MM.1S (cell line): ENCODE measurements at regions not wholly inside any gene's neighbourhood (a gene's known extent, or its start where the extent isn't known, plus 50 kb on each side); places are given as distances from the start of the nearest gene placed in this dataset.

Experiments used
- DNase-seq: peaks from one replicate; pipeline ENCODE4 v3.0.0-alpha.2; 2015
- H2AFZ ChIP-seq: fragments of 300-600 bp; sonication (generic); 2 replicates; pipeline ENCODE4 v1.6.0; 2016; ENCODE audit warnings: antibody characterized with exemption, low read length
- H3F3A ChIP-seq: fragments of 300-600 bp; sonication (generic); 2 replicates; pipeline ENCODE4 v1.6.1; 2016; ENCODE audit warnings: mild to moderate bottlenecking, antibody characterized with exemption, low read length, moderate library complexity, mixed read lengths; ENCODE audit not compliant: insufficient read depth
- H3K27ac ChIP-seq: fragments of 300-600 bp; sonication (generic); 2 replicates; pipeline ENCODE4 v1.5.1; 2016; ENCODE audit warnings: mild to moderate bottlenecking, low read length
- H3K27me3 ChIP-seq: fragments of 300-600 bp; sonication (generic); replicated peaks from 2 replicates; pipeline ENCODE4 v1.6.0; 2016; ENCODE audit warnings: low read length; ENCODE audit not compliant: insufficient read depth
- H3K36me3 ChIP-seq: fragments of 300-600 bp; sonication (generic); replicated peaks from 2 replicates; pipeline ENCODE4 v1.6.1; 2016; ENCODE audit warnings: mild to moderate bottlenecking, low read length, mixed read lengths; ENCODE audit not compliant: insufficient read depth
- H3K4me1 ChIP-seq: fragments of 300-600 bp; sonication (generic); 2 replicates; pipeline ENCODE4 v1.6.1; 2016; ENCODE audit warnings: low read length, mixed read lengths
- H3K4me2 ChIP-seq: fragments of 300-600 bp; sonication (generic); 2 replicates; pipeline ENCODE4 v1.6.0; 2016; ENCODE audit warnings: low read depth, low read length
- H3K4me3 ChIP-seq: fragments of 300-600 bp; sonication (generic); 2 replicates; pipeline ENCODE4 v1.5.1; 2016; ENCODE audit warnings: low read length, mixed read lengths
- H3K79me2 ChIP-seq: fragments of 300-600 bp; sonication (generic); 2 replicates; pipeline ENCODE4 v1.6.1; 2016; ENCODE audit warnings: mixed run types, low read length, mixed read lengths
- H3K9ac ChIP-seq: fragments of 300-600 bp; sonication (generic); 2 replicates; pipeline ENCODE4 v1.6.1; 2016; ENCODE audit warnings: low read length, mixed read lengths
- H3K9me2 ChIP-seq: fragments of 300-600 bp; sonication (generic); replicated peaks from 2 replicates; pipeline ENCODE4 v1.6.1; 2016; ENCODE audit warnings: mild to moderate bottlenecking, low read length, mixed read lengths; ENCODE audit not compliant: insufficient read depth
- H3K9me3 ChIP-seq: fragments of 300-600 bp; sonication (generic); replicated peaks from 2 replicates; pipeline ENCODE4 v1.6.1; 2016; ENCODE audit warnings: mild to moderate bottlenecking, low read length, mixed read lengths; ENCODE audit not compliant: insufficient read depth
- H4K20me1 ChIP-seq: fragments of 300-600 bp; sonication (generic); 2 replicates; pipeline ENCODE4 v1.6.1; 2016; ENCODE audit warnings: mild to moderate bottlenecking, low read length, moderate library complexity, mixed read lengths; ENCODE audit not compliant: insufficient read depth
- EZH2 ChIP-seq: fragments of 300-600 bp; sonication (generic); optimal IDR thresholded peaks from 2 replicates; pipeline ENCODE3; 2017; ENCODE audit warnings: low read depth, mild to moderate bottlenecking, antibody characterized with exemption, low read length, mixed read lengths
- EZH2phosphoT487 ChIP-seq: fragments of 300-600 bp; sonication (generic); IDR thresholded peaks from 2 replicates; pipeline ENCODE4 v1.6.1; 2018; ENCODE audit warnings: antibody characterized with exemption, low read length
- TF ChIP-seq, protein P1 (sequence below): fragments of 300-600 bp; sonication (generic); IDR thresholded peaks from 2 replicates; pipeline ENCODE4 v1.5.1; 2016; ENCODE audit warnings: antibody characterized with exemption, low read length, mixed read lengths

DNA sequence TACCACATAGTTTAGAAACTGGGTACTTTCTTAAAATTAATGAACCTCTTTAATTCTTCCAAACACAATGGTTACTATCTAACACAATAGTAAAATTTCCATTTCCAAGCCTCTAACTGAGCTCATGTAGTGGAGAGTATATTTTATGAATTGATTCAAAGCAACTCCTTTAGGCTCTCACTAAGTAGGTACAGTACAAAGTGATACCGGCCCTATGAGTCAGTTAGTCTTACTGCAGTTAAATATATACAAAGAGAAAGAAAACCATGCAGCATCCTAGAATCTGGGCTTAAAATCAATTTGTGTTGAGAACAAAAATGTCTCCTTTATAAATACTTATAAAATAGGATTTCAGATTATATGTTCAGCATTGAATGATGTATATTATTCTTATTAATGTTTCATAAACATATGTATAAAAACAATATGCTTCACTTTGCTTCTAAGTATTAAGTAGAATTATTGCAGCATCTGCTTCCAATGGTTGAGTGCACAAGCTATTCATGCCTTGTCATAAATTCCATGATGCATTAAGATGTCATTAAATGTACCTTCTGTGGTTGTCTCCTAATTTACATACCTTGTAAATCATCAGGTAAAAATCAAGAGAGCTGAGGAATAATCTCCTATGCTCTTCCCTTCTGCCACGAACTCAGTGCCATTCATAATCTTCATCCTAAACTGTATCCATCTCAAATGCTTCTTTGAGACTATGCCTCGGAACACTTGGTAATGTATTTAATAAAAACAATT lies 1037.8 kb downstream of the STPG2 start:
- no peaks in the 10 kb centered on the region for H4K20me1 ChIP-seq
- H3F3A ChIP-seq, result no peaks in the 10 kb centered on the region
- no peak overlapping the region for H2AFZ ChIP-seq
- H3K9ac ChIP-seq, result no peak overlapping the region
- no peaks in the 10 kb centered on the region for H3K36me3 ChIP-seq
- H3K79me2 ChIP-seq, result no peaks in the 10 kb centered on the region
- H3K4me1 ChIP-seq, result no peaks in the 10 kb centered on the region
- TF ChIP-seq EZH2, result no peak
- no peak for TF ChIP-seq EZH2phosphoT487
- TF ChIP-seq, protein P1, sequence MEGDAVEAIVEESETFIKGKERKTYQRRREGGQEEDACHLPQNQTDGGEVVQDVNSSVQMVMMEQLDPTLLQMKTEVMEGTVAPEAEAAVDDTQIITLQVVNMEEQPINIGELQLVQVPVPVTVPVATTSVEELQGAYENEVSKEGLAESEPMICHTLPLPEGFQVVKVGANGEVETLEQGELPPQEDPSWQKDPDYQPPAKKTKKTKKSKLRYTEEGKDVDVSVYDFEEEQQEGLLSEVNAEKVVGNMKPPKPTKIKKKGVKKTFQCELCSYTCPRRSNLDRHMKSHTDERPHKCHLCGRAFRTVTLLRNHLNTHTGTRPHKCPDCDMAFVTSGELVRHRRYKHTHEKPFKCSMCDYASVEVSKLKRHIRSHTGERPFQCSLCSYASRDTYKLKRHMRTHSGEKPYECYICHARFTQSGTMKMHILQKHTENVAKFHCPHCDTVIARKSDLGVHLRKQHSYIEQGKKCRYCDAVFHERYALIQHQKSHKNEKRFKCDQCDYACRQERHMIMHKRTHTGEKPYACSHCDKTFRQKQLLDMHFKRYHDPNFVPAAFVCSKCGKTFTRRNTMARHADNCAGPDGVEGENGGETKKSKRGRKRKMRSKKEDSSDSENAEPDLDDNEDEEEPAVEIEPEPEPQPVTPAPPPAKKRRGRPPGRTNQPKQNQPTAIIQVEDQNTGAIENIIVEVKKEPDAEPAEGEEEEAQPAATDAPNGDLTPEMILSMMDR, result no peak
- H3K9me2 ChIP-seq, result no peaks in the 10 kb centered on the region
- H3K4me2 ChIP-seq, result no peak overlapping the region
- no peaks in the 10 kb centered on the region for H3K9me3 ChIP-seq
- H3K27ac ChIP-seq, result no peak overlapping the region
- H3K4me3 ChIP-seq, result no peak overlapping the region
- H3K27me3 ChIP-seq, result no peaks in the 10 kb centered on the region
- DNase-seq, result no peak

DNA sequence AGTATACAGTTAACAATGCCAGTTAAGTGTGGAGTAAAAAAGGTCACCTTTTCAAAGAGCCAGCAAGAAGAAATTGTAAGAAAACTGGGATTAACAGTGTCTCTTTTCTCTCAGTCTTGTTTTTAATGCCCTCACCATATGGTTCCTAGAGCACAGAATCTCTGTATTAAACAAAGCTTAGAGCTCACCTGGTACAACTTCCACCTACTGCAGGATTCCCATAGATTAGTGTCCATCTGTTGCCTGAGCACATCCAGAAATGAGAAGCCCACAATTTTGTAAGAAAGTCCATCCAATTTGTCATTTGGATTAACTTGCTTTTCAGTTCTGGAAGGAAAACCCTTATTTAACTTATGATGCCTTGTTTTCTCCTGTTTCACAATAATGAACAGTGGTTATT lies 1037.1 kb downstream of the STPG2 start:
- TF ChIP-seq, protein P1, result no peak
- no peak for TF ChIP-seq EZH2
- no peak for TF ChIP-seq EZH2phosphoT487
- no peak overlapping the region for H3K4me2 ChIP-seq
- no peaks in the 10 kb centered on the region for H4K20me1 ChIP-seq
- no peak overlapping the region for H3K9ac ChIP-seq
- H3K9me2 ChIP-seq, result no peaks in the 10 kb centered on the region
- no peak overlapping the region for H3K4me3 ChIP-seq
- no peak overlapping the region for H2AFZ ChIP-seq
- H3K4me1 ChIP-seq, result no peaks in the 10 kb centered on the region
- H3K36me3 ChIP-seq, result no peaks in the 10 kb centered on the region
- no peaks in the 10 kb centered on the region for H3F3A ChIP-seq
- H3K27me3 ChIP-seq, result no peaks in the 10 kb centered on the region
- no peak for DNase-seq
- no peaks in the 10 kb centered on the region for H3K9me3 ChIP-seq
- H3K27ac ChIP-seq, result no peak overlapping the region
- H3K79me2 ChIP-seq, result no peaks in the 10 kb centered on the region

DNA sequence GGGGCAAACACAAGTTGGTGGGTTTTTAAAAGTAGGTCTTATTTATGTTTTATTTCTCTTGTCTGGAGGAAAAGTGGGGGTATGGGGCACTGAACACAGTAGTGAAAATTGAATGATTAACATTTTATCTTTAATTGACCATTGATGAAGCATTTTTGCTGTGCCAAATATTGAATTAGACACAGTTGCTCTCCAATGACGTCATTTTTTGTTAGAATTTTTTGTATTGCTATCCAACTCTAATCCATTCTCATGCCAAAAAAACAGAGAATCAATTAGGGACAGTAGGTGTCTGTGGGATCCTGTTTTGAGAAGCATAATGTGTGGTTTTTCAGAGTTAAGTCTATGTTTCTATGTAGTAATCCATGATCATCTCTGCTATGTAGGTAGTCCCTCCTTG lies 1032.8 kb downstream of the STPG2 start:
- no peaks in the 10 kb centered on the region for H3F3A ChIP-seq
- no peaks in the 10 kb centered on the region for H3K36me3 ChIP-seq
- no peaks in the 10 kb centered on the region for H3K27me3 ChIP-seq
- no peaks in the 10 kb centered on the region for H4K20me1 ChIP-seq
- no peak for DNase-seq
- H3K4me1 ChIP-seq, result no peaks in the 10 kb centered on the region
- no peak overlapping the region for H3K27ac ChIP-seq
- no peak overlapping the region for H2AFZ ChIP-seq
- no peaks in the 10 kb centered on the region for H3K79me2 ChIP-seq
- no peak overlapping the region for H3K4me2 ChIP-seq
- TF ChIP-seq EZH2phosphoT487 (no peak), EZH2 (no peak)
- TF ChIP-seq, protein P1, result no peak
- H3K9me2 ChIP-seq, result no peaks in the 10 kb centered on the region
- H3K9me3 ChIP-seq, result no peaks in the 10 kb centered on the region
- H3K4me3 ChIP-seq, result no peak overlapping the region
- H3K9ac ChIP-seq, result no peak overlapping the region
